ENCODE measurements at regions not wholly inside any gene's neighbourhood (a gene's known extent, or its start where the extent isn't known, plus 50 kb on each side); places are given as distances from the start of the nearest gene placed in this dataset.

GRCh38 chr10:3552281-3552680, 232.7 kb downstream of the KLF6 start:
- no peak overlapping the region for H2AFZ ChIP-seq (ENCODE audit: low read length)
- no peak overlapping the region for H3K4me2 ChIP-seq (ENCODE audit: extremely low read depth, insufficient read depth, low read length)
- no peak overlapping the region for H3K4me3 ChIP-seq (replicated peaks in 1 of 4; ENCODE audit: control extremely low read depth in 1 of 4, insufficient read depth in 1 of 4, low read depth in 3 of 4, low read length in 4 of 4)
- TF ChIP-seq CTCF (conservative IDR thresholded peaks at IDR 0.05 in 1 of 2, IDR thresholded peaks at IDR 0.05 in 1 of 2; ENCODE audit: low read depth in 1 of 2, low read length in 2 of 2), result no peak
- no peak for TF ChIP-seq EZH2 (IDR thresholded peaks at IDR 0.05; ENCODE audit: low read length, missing control alignments)
- H3K9ac ChIP-seq (ENCODE audit: insufficient read depth, low read length), result no peak overlapping the region
- H3K36me3 ChIP-seq (ENCODE audit: control insufficient read depth, insufficient read depth, low read length), result no peaks in the 10 kb centered on the region
- H3K27me3 ChIP-seq (ENCODE audit: control insufficient read depth, insufficient read depth, low read length), result no peaks in the 10 kb centered on the region
- no peaks in the 10 kb centered on the region for H4K20me1 ChIP-seq (ENCODE audit: control insufficient read depth, extremely low read depth, insufficient read depth, low read length)
- no peaks in the 10 kb centered on the region for H3K4me1 ChIP-seq (ENCODE audit: control insufficient read depth, extremely low read depth, insufficient read depth, low read length)
- no peak for DNase-seq (ENCODE audit: low read depth in 2 of 2)
- no peaks in the 10 kb centered on the region for H3K79me2 ChIP-seq (ENCODE audit: control insufficient read depth, insufficient read depth, low read length)
- H3K9me3 ChIP-seq (ENCODE audit: control insufficient read depth, insufficient read depth, low read depth, low read length), result no peaks in the 10 kb centered on the region
- no peak overlapping the region for H3K27ac ChIP-seq (ENCODE audit: insufficient read depth, low read length)

- TF ChIP-seq EZH2 (IDR thresholded peaks at IDR 0.05; ENCODE audit: low read length, missing control alignments), result no peak
- no peak for TF ChIP-seq CTCF (conservative IDR thresholded peaks at IDR 0.05 in 1 of 2, IDR thresholded peaks at IDR 0.05 in 1 of 2; ENCODE audit: low read depth in 1 of 2, low read length in 2 of 2)
- Histone ChIP-seq H3K27ac (ENCODE audit: insufficient read depth, low read length) (no peak overlapping the region), H3K36me3 (ENCODE audit: control insufficient read depth, insufficient read depth, low read length) (no peaks in the 10 kb centered on the region), H3K27me3 (ENCODE audit: control insufficient read depth, insufficient read depth, low read length) (no peaks in the 10 kb centered on the region), H3K9ac (ENCODE audit: insufficient read depth, low read length) (no peak overlapping the region), H4K20me1 (ENCODE audit: control insufficient read depth, extremely low read depth, insufficient read depth, low read length) (no peaks in the 10 kb centered on the region), H3K79me2 (ENCODE audit: control insufficient read depth, insufficient read depth, low read length) (no peaks in the 10 kb centered on the region), H3K4me3 (replicated peaks in 1 of 4; ENCODE audit: control extremely low read depth in 1 of 4, insufficient read depth in 1 of 4, low read depth in 3 of 4, low read length in 4 of 4) (no peak overlapping the region), H2AFZ (ENCODE audit: low read length) (no peak overlapping the region), H3K9me3 (ENCODE audit: control insufficient read depth, insufficient read depth, low read depth, low read length) (no peaks in the 10 kb centered on the region), H3K4me2 (ENCODE audit: extremely low read depth, insufficient read depth, low read length) (no peak overlapping the region), H3K4me1 (ENCODE audit: control insufficient read depth, extremely low read depth, insufficient read depth, low read length) (no peaks in the 10 kb centered on the region)
- no peak for DNase-seq (ENCODE audit: low read depth in 2 of 2)
Measured at GRCh38 chr10:3551761-3552160, 233.2 kb downstream of the KLF6 start.

- no peak overlapping the region for H3K27ac ChIP-seq (ENCODE audit: insufficient read depth, low read length)
- H4K20me1 ChIP-seq (ENCODE audit: control insufficient read depth, extremely low read depth, insufficient read depth, low read length), result no peaks in the 10 kb centered on the region
- H2AFZ ChIP-seq (ENCODE audit: low read length), result no peak overlapping the region
- no peak overlapping the region for H3K4me2 ChIP-seq (ENCODE audit: extremely low read depth, insufficient read depth, low read length)
- no peaks in the 10 kb centered on the region for H3K36me3 ChIP-seq (ENCODE audit: control insufficient read depth, insufficient read depth, low read length)
- no peak for DNase-seq (ENCODE audit: low read depth in 2 of 2)
- no peaks in the 10 kb centered on the region for H3K79me2 ChIP-seq (ENCODE audit: control insufficient read depth, insufficient read depth, low read length)
- H3K4me3 ChIP-seq (replicated peaks in 1 of 4; ENCODE audit: control extremely low read depth in 1 of 4, insufficient read depth in 1 of 4, low read depth in 3 of 4, low read length in 4 of 4), result no peak overlapping the region
- H3K4me1 ChIP-seq (ENCODE audit: control insufficient read depth, extremely low read depth, insufficient read depth, low read length), result no peaks in the 10 kb centered on the region
- no peaks in the 10 kb centered on the region for H3K27me3 ChIP-seq (ENCODE audit: control insufficient read depth, insufficient read depth, low read length)
- no peak for TF ChIP-seq EZH2 (IDR thresholded peaks at IDR 0.05; ENCODE audit: low read length, missing control alignments)
- no peak for TF ChIP-seq CTCF (conservative IDR thresholded peaks at IDR 0.05 in 1 of 2, IDR thresholded peaks at IDR 0.05 in 1 of 2; ENCODE audit: low read depth in 1 of 2, low read length in 2 of 2)
- H3K9me3 ChIP-seq (ENCODE audit: control insufficient read depth, insufficient read depth, low read depth, low read length), result no peaks in the 10 kb centered on the region
- no peak overlapping the region for H3K9ac ChIP-seq (ENCODE audit: insufficient read depth, low read length)
Measured at GRCh38 chr10:3549118-3549517, 235.9 kb downstream of the KLF6 start.
